RWPE1 (cell line): ENCODE measurements at regions not wholly inside any gene's neighbourhood (a gene's known extent, or its start where the extent isn't known, plus 50 kb on each side); places are given as distances from the start of the nearest gene placed in this dataset.

Source experiments
- CTCF ChIA-PET: fragments of 350-600 bp; sonication (Branson Sonifier 250); formaldehyde crosslinking; extraction: SDS; loops from one replicate; lab custom pipeline; 2021; lab: Yijun Ruan, JAX
- POLR2A ChIA-PET: fragments of 400-600 bp; formaldehyde crosslinking; extraction: SDS; loops from one replicate; lab custom pipeline; 2020; ENCODE audit warnings: antibody characterized with exemption; ENCODE audit not compliant: low non-redundant PET; lab: Yijun Ruan, JAX
- DNase-seq: peaks from one replicate; pipeline ENCODE4 v3.0.0; 2012; ENCODE audit warnings: low spot score
- H3K27ac ChIP-seq: fragments of 450-650 bp; 2 replicates; pipeline ENCODE4 v1.5.1; 2017
- CTCF ChIP-seq: fragments of 450-650 bp; conservative IDR thresholded peaks from 2 replicates; pipeline ENCODE4 v1.5.1; 2017; ENCODE audit warnings: low read depth, mild to moderate bottlenecking

GRCh38 chr3:124498891-124499290, 231.4 kb upstream of the UMPS start:
- no peak for TF ChIP-seq CTCF
- ChIA-PET CTCF (no interaction called here), POLR2A (no interaction called here)

GRCh38 chr3:124504332-124505059, 225.8 kb upstream of the UMPS start:
- no peak for TF ChIP-seq CTCF
- peak overlapping the region; percentile 54 for H3K27ac ChIP-seq
- no peak for DNase-seq
- ChIA-PET CTCF (interaction anchor here (1.4 kb wide), 1 partner anchor 12 kb away, joined by 3 read pairs; no protein-coding TSS in a partner anchor), POLR2A (no interaction called here)

More at GRCh38 chr3:124498891-124499290, 231.4 kb upstream of the UMPS start:
- H3K27ac ChIP-seq = no peak overlapping the region
- DNase-seq = no peak

DNA sequence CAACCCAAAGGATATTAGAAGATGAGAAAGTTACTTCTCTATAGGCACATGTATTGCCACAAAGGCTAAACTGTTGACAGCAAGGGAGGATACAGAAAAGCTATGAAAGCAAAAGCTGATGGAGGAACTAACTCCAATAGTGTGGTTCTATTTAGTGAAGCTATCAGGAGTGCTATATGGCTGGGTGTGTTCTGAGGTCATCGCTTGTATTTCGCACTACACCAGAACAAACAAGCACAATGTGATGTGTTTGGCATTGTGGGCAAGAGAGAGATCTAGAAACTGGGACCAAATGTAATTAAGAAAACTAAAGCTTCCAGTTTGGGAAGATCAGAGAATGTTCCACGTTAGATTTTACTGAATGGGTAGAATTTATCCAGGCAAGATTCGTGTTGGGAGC, 220.4 kb upstream of the UMPS start:
- ChIA-PET POLR2A (no interaction called here), CTCF (no interaction called here)
- H3K27ac ChIP-seq = no peak overlapping the region
- DNase-seq = no peak
- TF ChIP-seq CTCF = no peak

GRCh38 chr3:124510290-124510689, 220.0 kb upstream of the UMPS start:
- ChIA-PET CTCF (interaction anchor here (0.7 kb wide), 2 partner anchors 25 to 42 kb away, joined by 3 read pairs; no protein-coding TSS in a partner anchor), POLR2A (no interaction called here)
- no peak for TF ChIP-seq CTCF
- no peak overlapping the region for H3K27ac ChIP-seq
- DNase-seq = peak; percentile 39

- POLR2A ChIA-PET = no interaction called here
- no peak for TF ChIP-seq CTCF
- H3K27ac ChIP-seq = no peak overlapping the region
- DNase-seq = no peak
- CTCF ChIA-PET = interaction anchor here (0.6 to 1.0 kb wide), 4 partner anchors 27 to 1170 kb away, joined by 3 read pairs; no protein-coding TSS in a partner anchor
These were observed 217.2 kb upstream of the UMPS start for GRCh38 chr3:124512881-124513609.

DNA sequence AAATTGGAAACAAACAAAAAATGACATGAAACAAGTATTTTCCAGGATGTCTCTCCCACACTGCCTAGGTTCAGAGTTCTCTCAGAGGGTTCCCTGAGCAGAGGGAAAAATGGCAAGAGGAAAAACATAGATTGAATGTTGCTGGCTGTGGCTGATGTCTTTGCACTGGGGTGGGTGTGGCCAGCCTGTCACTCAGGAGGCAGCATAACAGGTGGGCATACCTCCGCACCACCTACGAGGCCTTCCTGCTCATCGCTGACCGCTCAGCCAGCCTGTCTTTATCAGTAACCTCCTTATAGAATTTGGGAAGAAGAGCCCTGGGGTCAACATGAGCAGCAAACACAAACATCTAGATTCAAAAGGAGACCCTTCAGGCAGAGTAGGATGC, 216.6 kb upstream of the UMPS start:
- H3K27ac ChIP-seq = no peak overlapping the region

More for the DNA sequence above, 216.6 kb upstream of the UMPS start:
- no peak for DNase-seq
- no peak for TF ChIP-seq CTCF
- POLR2A ChIA-PET = no interaction called here
- CTCF ChIA-PET = interaction anchor here (0.6 kb wide), 1 partner anchor 27 kb away, joined by 3 read pairs; no protein-coding TSS in a partner anchor
